NT2/D1 (cell line): ENCODE measurements at regions not wholly inside any gene's neighbourhood (a gene's known extent, or its start where the extent isn't known, plus 50 kb on each side); places are given as distances from the start of the nearest gene placed in this dataset.

Experiments
- SUZ12 ChIP-seq: IDR thresholded peaks from 2 replicates; pipeline ENCODE4 v1.6.1; 2011; ENCODE audit not compliant: insufficient read length, insufficient read depth; ENCODE audit errors: extremely low read depth
- YY1 ChIP-seq: IDR thresholded peaks from 2 replicates; pipeline ENCODE4 v1.6.1; 2011; ENCODE audit not compliant: insufficient read length, insufficient read depth
- ZNF274 ChIP-seq: IDR thresholded peaks from 2 replicates; pipeline ENCODE4 v1.6.1; 2011; ENCODE audit warnings: mild to moderate bottlenecking, low read depth, low read length

DNA sequence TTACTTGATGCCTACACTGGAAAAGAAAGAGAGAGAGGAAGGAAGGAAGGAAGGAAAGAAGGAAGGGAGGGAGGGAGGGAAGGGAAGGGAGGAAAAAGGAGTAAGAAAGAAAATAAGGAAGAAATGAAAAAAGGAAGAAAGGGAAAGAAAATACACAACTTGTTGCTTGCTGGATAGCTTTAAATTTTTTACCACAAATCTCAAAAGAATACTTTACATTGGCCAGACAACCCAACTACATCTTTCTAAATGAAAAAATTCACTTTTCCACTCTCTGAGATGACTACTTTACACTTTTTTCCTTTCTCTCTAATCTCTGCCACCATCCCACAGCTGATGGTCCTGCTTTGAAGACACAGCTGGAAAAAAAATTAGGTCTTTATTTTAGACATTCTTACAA, 228.9 kb upstream of the FAM78B start:
- TF ChIP-seq YY1: no peak
- no peak for TF ChIP-seq ZNF274
- TF ChIP-seq SUZ12: no peak
